GM12878 (cell line): ENCODE measurements at regions not wholly inside any gene's neighbourhood (a gene's known extent, or its start where the extent isn't known, plus 50 kb on each side); places are given as distances from the start of the nearest gene placed in this dataset.

ENCODE experiments used
- CTCF ChIP-seq, 3 experiments: IDR thresholded peaks in 2 of 3; conservative IDR thresholded peaks in 1 of 3; 2 replicates each; pipeline ENCODE4 v1.5.1; 2011; ENCODE audit warnings: low read depth in 3 of 3, low read length in 3 of 3, mild to moderate bottlenecking in 3 of 3, control low read depth in 2 of 3, moderate library complexity in 2 of 3, inconsistent platforms in 1 of 3, mixed read lengths in 1 of 3; ENCODE audit not compliant: control insufficient read depth in 2 of 3, insufficient read depth in 1 of 3; ENCODE audit errors: extremely low read depth in 1 of 3
- EP300 ChIP-seq, 2 experiments: fragments of 150-350 bp in 1 of 2; IDR thresholded peaks; 2 replicates each; pipeline ENCODE4 v1.6.1; 2011 to 2012; ENCODE audit warnings: low read depth in 2 of 2, low read length in 2 of 2, borderline replicate concordance in 1 of 2, improper control_type of control experiment in 1 of 2, inconsistent platforms in 1 of 2; ENCODE audit not compliant: control insufficient read depth in 1 of 2
- EZH2 ChIP-seq: IDR thresholded peaks from 2 replicates; pipeline ENCODE4 v1.6.1; 2012; ENCODE audit warnings: low read depth, mild to moderate bottlenecking, control low read depth, inconsistent platforms, low read length, borderline replicate concordance; ENCODE audit not compliant: control insufficient read depth
- GATAD2B ChIP-seq: fragments of 450-650 bp; conservative IDR thresholded peaks from 2 replicates; pipeline ENCODE4 v1.6.1; 2017; ENCODE audit warnings: low read depth, mild to moderate bottlenecking, moderate library complexity
- JUND ChIP-seq: IDR thresholded peaks from 2 replicates; pipeline ENCODE4 v1.6.1; 2012; ENCODE audit warnings: low read depth, mild to moderate bottlenecking, low read length, improper control_type of control experiment, moderate library complexity
- NFIC ChIP-seq: IDR thresholded peaks from 2 replicates; pipeline ENCODE4 v1.6.1; 2012; ENCODE audit warnings: low read depth, mild to moderate bottlenecking, inconsistent platforms, low read length, moderate library complexity
- POLR2A ChIP-seq: IDR thresholded peaks from 2 replicates; pipeline ENCODE4 v1.6.1; 2011; ENCODE audit warnings: low read depth, mild to moderate bottlenecking, low read length
- POLR2AphosphoS5 ChIP-seq: IDR thresholded peaks from 2 replicates; pipeline ENCODE4 v1.6.1; 2011; ENCODE audit warnings: mild to moderate bottlenecking, low read length, inconsistent platforms
- RCOR1 ChIP-seq: conservative IDR thresholded peaks from 2 replicates; pipeline ENCODE4 v1.6.1; 2012; ENCODE audit warnings: low read depth, low read length, improper control_type of control experiment
- RFX5 ChIP-seq: IDR thresholded peaks from 2 replicates; pipeline ENCODE4 v1.6.1; 2011; ENCODE audit warnings: low read depth, low read length, improper control_type of control experiment
- SMAD5 ChIP-seq: IDR thresholded peaks from 2 replicates; pipeline ENCODE4 v1.6.1; 2016; ENCODE audit warnings: antibody characterized with exemption, low read depth
- SPI1 ChIP-seq: IDR thresholded peaks from 2 replicates; pipeline ENCODE4 v1.6.1; 2011; ENCODE audit warnings: low read depth, mild to moderate bottlenecking, low read length, moderate library complexity, borderline replicate concordance; ENCODE audit not compliant: insufficient read depth
- YY1 ChIP-seq: IDR thresholded peaks from 2 replicates; pipeline ENCODE4 v1.6.1; 2011; ENCODE audit warnings: low read depth, mild to moderate bottlenecking, low read length
- ZNF24 ChIP-seq: fragments of 450-650 bp; IDR thresholded peaks from 2 replicates; pipeline ENCODE4 v1.6.1; 2017; ENCODE audit warnings: antibody characterized with exemption, mild to moderate bottlenecking

- TF ChIP-seq CTCF (IDR thresholded peaks at IDR 0.05 in 2 of 3, conservative IDR thresholded peaks at IDR 0.05 in 1 of 3; ENCODE audit: control insufficient read depth in 2 of 3, extremely low read depth in 1 of 3, insufficient read depth in 1 of 3, low read depth in 3 of 3, low read length in 3 of 3) (no peak), EZH2 (no peak), GATAD2B (no peak), EP300 (IDR thresholded peaks at IDR 0.05; ENCODE audit: borderline replicate concordance in 1 of 2, control insufficient read depth in 1 of 2, low read depth in 2 of 2, low read length in 2 of 2) (no peak), NFIC (no peak), YY1 (no peak), RFX5 (no peak), RCOR1 (no peak), POLR2A (no peak), ZNF24 (no peak), SMAD5 (no peak), JUND (no peak), POLR2AphosphoS5 (no peak), SPI1 (no peak)
Measured at GRCh38 chr9:87227456-87227855, 270.2 kb upstream of the DAPK1 start.
